Activated naive CD4-positive, alpha-beta T cell treated with Interleukin-2 at 50 U/mL for 16 hours (primary cell): ENCODE measurements at regions not wholly inside any gene's neighbourhood (a gene's known extent, or its start where the extent isn't known, plus 50 kb on each side); places are given as distances from the start of the nearest gene placed in this dataset.

Source experiments
- DNase-seq: peaks from one replicate; pipeline ENCODE4 v3.0.0-alpha.2; 2020

GRCh38 chr13:109669956-109670355 lies 116.4 kb downstream of the IRS2 start:
- DNase-seq, result no peak

- DNase-seq, result no peak
Observed at GRCh38 chr13:109669234-109669612, 117.2 kb downstream of the IRS2 start.

- DNase-seq, result no peak
Observed at GRCh38 chr13:109668433-109669233, 117.8 kb downstream of the IRS2 start.

- DNase-seq, result no peak
Observed at GRCh38 chr13:109667807-109668291, 118.5 kb downstream of the IRS2 start.

GRCh38 chr13:109667056-109667455 lies 119.3 kb downstream of the IRS2 start:
- DNase-seq, result no peak

GRCh38 chr13:109666656-109667055 lies 119.7 kb downstream of the IRS2 start:
- DNase-seq, result no peak

- no peak for DNase-seq
Observed at GRCh38 chr13:109665781-109666249, 120.6 kb downstream of the IRS2 start.

- DNase-seq, result no peak
Observed at GRCh38 chr13:109665240-109665639, 121.1 kb downstream of the IRS2 start.

GRCh38 chr13:109657395-109657794 lies 129.0 kb downstream of the IRS2 start:
- DNase-seq, result no peak

GRCh38 chr13:109656206-109656605 lies 130.2 kb downstream of the IRS2 start:
- no peak for DNase-seq

GRCh38 chr13:109655611-109656010 lies 130.8 kb downstream of the IRS2 start:
- DNase-seq, result no peak

GRCh38 chr13:109655206-109655600 lies 131.2 kb downstream of the IRS2 start:
- no peak for DNase-seq

- no peak for DNase-seq
Observed at GRCh38 chr13:109654341-109655205, 131.8 kb downstream of the IRS2 start.

- no peak for DNase-seq
Observed at GRCh38 chr13:109652531-109652930, 133.9 kb downstream of the IRS2 start.

- no peak for DNase-seq
Observed at GRCh38 chr13:109651854-109652253, 134.5 kb downstream of the IRS2 start.

GRCh38 chr13:109651311-109651710 lies 135.1 kb downstream of the IRS2 start:
- DNase-seq, result no peak

GRCh38 chr13:109650861-109651260 lies 135.5 kb downstream of the IRS2 start:
- DNase-seq, result no peak

GRCh38 chr13:109649713-109650112 lies 136.7 kb downstream of the IRS2 start:
- no peak for DNase-seq

- no peak for DNase-seq
Observed at GRCh38 chr13:109647699-109648098, 138.7 kb downstream of the IRS2 start.

- DNase-seq, result no peak
Observed at GRCh38 chr13:109647053-109647452, 139.3 kb downstream of the IRS2 start.

- no peak for DNase-seq
Observed at GRCh38 chr13:109646423-109646822, 140.0 kb downstream of the IRS2 start.

GRCh38 chr13:109645831-109646230 lies 140.6 kb downstream of the IRS2 start:
- no peak for DNase-seq

- DNase-seq, result no peak
Observed at GRCh38 chr13:109644956-109645355, 141.4 kb downstream of the IRS2 start.
